Spleen (tissue), 11 donors: ENCODE measurements at regions not wholly inside any gene's neighbourhood (a gene's known extent, or its start where the extent isn't known, plus 50 kb on each side); places are given as distances from the start of the nearest gene placed in this dataset.

Experiments
- DNase-seq: peaks from one replicate; pipeline ENCODE4 v3.0.0-alpha.2; 2020
- H3K27ac ChIP-seq, 8 donors: fragments of 200-600 bp; sonication (generic) in 7 of 8; 1 replicate in 4 of 8; 2 replicates in 4 of 8; pipeline versions ENCODE4 v1.5.0 to v1.8.0; 2016 to 2021; ENCODE audit warnings: inconsistent platforms in 4 of 8, mild to moderate bottlenecking in 4 of 8, moderate library complexity in 1 of 8
- H3K27me3 ChIP-seq, 7 donors: fragments of 200-600 bp; sonication (generic) in 6 of 7; replicated peaks in 1 of 7; 1 replicate in 4 of 7; 2 replicates in 3 of 7; pipeline versions ENCODE4 v1.5.0 to v1.8.0; 2016 to 2021; ENCODE audit warnings: inconsistent platforms in 3 of 7, mild to moderate bottlenecking in 1 of 7
- H3K36me3 ChIP-seq, 6 donors: fragments of 200-600 bp; sonication (generic) in 5 of 6; 1 replicate in 4 of 6; 2 replicates in 2 of 6; pipeline versions ENCODE4 v1.5.0 to v1.8.0; 2016 to 2021; ENCODE audit warnings: inconsistent platforms in 2 of 6
- H3K4me1 ChIP-seq, 6 donors: fragments of 200-600 bp; sonication (generic) in 5 of 6; 1 replicate in 3 of 6; 2 replicates in 3 of 6; pipeline versions ENCODE4 v1.5.0 to v1.8.0; 2016 to 2021; ENCODE audit warnings: inconsistent platforms in 3 of 6
- H3K4me3 ChIP-seq, 8 donors: fragments of 200-600 bp; sonication (generic) in 7 of 8; 1 replicate in 4 of 8; 2 replicates in 4 of 8; pipeline versions ENCODE4 v1.5.0 to v1.8.0; 2016 to 2021; ENCODE audit warnings: inconsistent platforms in 4 of 8, mild to moderate bottlenecking in 4 of 8, moderate library complexity in 2 of 8
- H3K9me3 ChIP-seq, 8 donors: fragments of 200-600 bp; sonication (generic) in 7 of 8; 1 replicate in 4 of 8; 2 replicates in 4 of 8; pipeline versions ENCODE4 v1.5.0 to v1.8.0; 2016 to 2021; ENCODE audit warnings: inconsistent platforms in 4 of 8
- CTCF ChIP-seq, 11 experiments: fragments of 200-600 bp in 7 of 11; fragments of 450-650 bp in 4 of 11; sonication (generic) in 4 of 11; IDR thresholded peaks in 8 of 11; conservative IDR thresholded peaks in 3 of 11; 1 replicate in 7 of 11; 2 replicates in 4 of 11; pipeline versions ENCODE4 v1.4.0 to v1.8.0; 2016 to 2021; ENCODE audit warnings: antibody characterized with exemption in 11 of 11, inconsistent platforms in 4 of 11, mild to moderate bottlenecking in 1 of 11
- POLR2A ChIP-seq, 3 donors: fragments of 450-650 bp; IDR thresholded peaks; one replicate each; pipeline ENCODE4 v1.5.1; 2017; ENCODE audit warnings: antibody characterized with exemption in 3 of 3, mild to moderate bottlenecking in 1 of 3
- POLR2AphosphoS5 ChIP-seq, 3 donors: sonication (generic); formaldehyde crosslinking; IDR thresholded peaks; one replicate each; pipeline ENCODE4 v1.5.1; 2017; ENCODE audit warnings: antibody characterized with exemption in 3 of 3
- WGBS, 5 donors: extraction: QIAGEN DNeasy Blood & Tissue Kit in 3 of 5; methylation state at CpG; one replicate each; pipeline versions ENCODE4 v1.1.5 to v1.1.7; 2013 to 2018; 5-methylcytosine and 5-hydroxymethylcytosine counted together
- intact Hi-C: fragments of 100-400 bp; cut with DNase I; formaldehyde crosslinking; loops from one replicate; pipeline ENCODE4 v1.15.0; 2023; ENCODE audit warnings: low total_unique reads
- donor health status: healthy with polysubstance abuse.
- donor health status: DM: no; HTN: no; CAD: no; lungs with moderate emphysema.
- donor health status: DM: no; HTN: no; CAD: no.
- donor health status: Bipolar disorder and iron deficiency.
- donor health status: healthy.
- donor health status: DM: no; HTN: no; CAD: no.
- donor health status: DM: yes; HTN: yes; CAD: no.

- H3K36me3 ChIP-seq, result no peaks in the 10 kb centered on the region
- H3K9me3 ChIP-seq, result no peaks in the 10 kb centered on the region
- 75 to 87% (median 84%) methylated on average over 3 of the region's 3 CpGs for WGBS, 5 donors
- TF ChIP-seq POLR2AphosphoS5 (IDR thresholded peaks at IDR 0.05), result no peak
- no peak for TF ChIP-seq POLR2A (IDR thresholded peaks at IDR 0.05)
- TF ChIP-seq CTCF (IDR thresholded peaks at IDR 0.05 in 8 of 11, conservative IDR thresholded peaks at IDR 0.05 in 3 of 11), result no peak
- DNase-seq, result no peak
- intact Hi-C loops, result no loop called here
- no peak overlapping the region for H3K27ac ChIP-seq
- H3K4me1 ChIP-seq, result no peaks in the 10 kb centered on the region
- no peak overlapping the region for H3K4me3 ChIP-seq
- H3K27me3 ChIP-seq, result no peaks in the 10 kb centered on the region
These were observed 867.8 kb downstream of the TTLL7 start for GRCh38 chr1:83130886-83131691.

- 77 to 99% (median 86%) methylated on average over 3 of the region's 3 CpGs for WGBS, 5 donors
These were observed 869.8 kb downstream of the TTLL7 start for GRCh38 chr1:83129107-83129506.

GRCh38 chr1:83125456-83125855 lies 873.5 kb downstream of the TTLL7 start:
- H3K4me3 ChIP-seq, result no peak overlapping the region
- no peaks in the 10 kb centered on the region for H3K36me3 ChIP-seq
- H3K9me3 ChIP-seq, result no peaks in the 10 kb centered on the region
- no peaks in the 10 kb centered on the region for H3K27me3 ChIP-seq
- intact Hi-C loops, result no loop called here
- no peak for DNase-seq
- WGBS, 5 donors, result 82 to 91% (median 87%) methylated on average over 2 of the region's 2 CpGs
- no peaks in the 10 kb centered on the region for H3K4me1 ChIP-seq
- no peak for TF ChIP-seq POLR2A (IDR thresholded peaks at IDR 0.05)
- no peak for TF ChIP-seq POLR2AphosphoS5 (IDR thresholded peaks at IDR 0.05)
- TF ChIP-seq CTCF (IDR thresholded peaks at IDR 0.05 in 8 of 11, conservative IDR thresholded peaks at IDR 0.05 in 3 of 11), result no peak
- no peak overlapping the region for H3K27ac ChIP-seq

More at GRCh38 chr1:83129107-83129506, 869.8 kb downstream of the TTLL7 start:
- TF ChIP-seq POLR2A (IDR thresholded peaks at IDR 0.05) (no peak), POLR2AphosphoS5 (IDR thresholded peaks at IDR 0.05) (no peak), CTCF (IDR thresholded peaks at IDR 0.05 in 8 of 11, conservative IDR thresholded peaks at IDR 0.05 in 3 of 11) (no peak)
- DNase-seq, result no peak
- Histone ChIP-seq H3K36me3 (no peaks in the 10 kb centered on the region), H3K27me3 (no peaks in the 10 kb centered on the region), H3K4me3 (no peak overlapping the region), H3K9me3 (no peaks in the 10 kb centered on the region), H3K4me1 (no peaks in the 10 kb centered on the region), H3K27ac (no peak overlapping the region)
- intact Hi-C loops, result no loop called here

- Histone ChIP-seq H3K4me1 (no peaks in the 10 kb centered on the region), H3K4me3 (no peak overlapping the region), H3K27me3 (no peaks in the 10 kb centered on the region), H3K9me3 (no peaks in the 10 kb centered on the region), H3K36me3 (no peaks in the 10 kb centered on the region), H3K27ac (no peak overlapping the region)
- no peak for DNase-seq
- 93 to 98% (median 96%) methylated on average over 3 of the region's 3 CpGs for WGBS, 5 donors
- intact Hi-C loops, result no loop called here
- TF ChIP-seq POLR2AphosphoS5 (IDR thresholded peaks at IDR 0.05) (no peak), CTCF (IDR thresholded peaks at IDR 0.05 in 8 of 11, conservative IDR thresholded peaks at IDR 0.05 in 3 of 11) (no peak), POLR2A (IDR thresholded peaks at IDR 0.05) (no peak)
These were observed 875.9 kb downstream of the TTLL7 start for GRCh38 chr1:83123019-83123418.
